Fibroblast of mammary gland (primary cell): ENCODE measurements at regions not wholly inside any gene's neighbourhood (a gene's known extent, or its start where the extent isn't known, plus 50 kb on each side); places are given as distances from the start of the nearest gene placed in this dataset.
A peak's percentile ranks its signal among the peaks of the same experiment; 100 is the strongest.

Experiments used
- DNase-seq: peaks from one replicate; pipeline ENCODE4 v3.0.0-alpha.2; 2010; ENCODE audit warnings: low read depth
- H3K4me3 ChIP-seq: 2 replicates; pipeline ENCODE4 v1.5.1; 2011; ENCODE audit warnings: low read depth, mild to moderate bottlenecking, low read length, moderate library complexity; ENCODE audit not compliant: control insufficient read depth
- CTCF ChIP-seq: conservative IDR thresholded peaks from 2 replicates; pipeline ENCODE4 v1.5.1; 2011; ENCODE audit warnings: low read depth, low read length, inconsistent platforms; ENCODE audit not compliant: control insufficient read depth, insufficient read depth

DNA sequence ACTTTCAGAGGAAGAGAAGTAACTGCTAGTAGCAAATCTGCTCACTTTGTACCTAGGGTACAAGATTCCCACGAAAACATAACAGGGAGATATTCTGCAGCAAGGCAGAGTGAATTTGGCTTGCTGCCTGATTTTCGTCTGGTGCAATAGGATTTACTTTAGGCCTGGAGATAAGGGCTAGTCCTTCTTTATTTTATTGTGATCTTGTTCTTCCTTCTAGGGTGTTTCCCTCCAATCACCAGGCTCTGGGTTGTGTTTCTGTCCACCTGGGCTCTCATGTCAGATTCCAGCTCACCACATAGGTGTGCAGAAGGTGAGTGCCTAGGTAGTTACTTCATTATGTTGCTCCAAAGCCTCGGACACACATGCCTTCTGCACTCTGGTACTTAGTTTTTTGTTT is 211.8 kb upstream of the RGMA start:
- H3K4me3 ChIP-seq = no peak overlapping the region
- no peak for TF ChIP-seq CTCF

GRCh38 chr15:93299675-93300074 is 210.7 kb upstream of the RGMA start:
- DNase-seq = no peak
- TF ChIP-seq CTCF = no peak

More for the DNA sequence above, 211.8 kb upstream of the RGMA start:
- no peak for DNase-seq

DNA sequence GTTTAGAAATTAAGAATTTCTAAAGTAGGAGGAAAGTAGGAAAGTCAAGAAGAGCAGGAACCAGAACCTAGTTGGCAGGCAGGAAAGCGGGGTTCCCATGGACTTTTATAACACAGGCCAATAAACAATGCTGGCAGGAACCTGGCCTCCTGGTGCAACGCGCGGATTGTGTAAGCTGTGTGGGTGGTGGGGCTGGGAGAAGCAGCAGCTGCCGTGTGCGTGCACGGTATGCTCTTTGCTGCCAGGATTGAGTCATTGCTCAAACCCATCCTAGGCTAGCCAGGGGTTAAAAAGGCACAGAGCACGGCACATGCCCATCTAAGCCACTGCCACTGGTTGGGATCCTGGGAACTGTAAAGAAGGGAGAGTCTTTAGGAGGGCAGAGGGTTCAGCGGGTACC is 209.9 kb upstream of the RGMA start:
- peak; percentile 30 for DNase-seq
- no peak overlapping the region for H3K4me3 ChIP-seq
- no peak for TF ChIP-seq CTCF

More at GRCh38 chr15:93299675-93300074, 210.7 kb upstream of the RGMA start:
- H3K4me3 ChIP-seq = no peak overlapping the region

GRCh38 chr15:93296759-93297500 is 207.9 kb upstream of the RGMA start:
- no peak overlapping the region for H3K4me3 ChIP-seq
- TF ChIP-seq CTCF = no peak
- DNase-seq = no peak

- DNase-seq = no peak
- no peak for TF ChIP-seq CTCF
- H3K4me3 ChIP-seq = no peak overlapping the region
Observed at GRCh38 chr15:93294896-93295295, 205.9 kb upstream of the RGMA start.

DNA sequence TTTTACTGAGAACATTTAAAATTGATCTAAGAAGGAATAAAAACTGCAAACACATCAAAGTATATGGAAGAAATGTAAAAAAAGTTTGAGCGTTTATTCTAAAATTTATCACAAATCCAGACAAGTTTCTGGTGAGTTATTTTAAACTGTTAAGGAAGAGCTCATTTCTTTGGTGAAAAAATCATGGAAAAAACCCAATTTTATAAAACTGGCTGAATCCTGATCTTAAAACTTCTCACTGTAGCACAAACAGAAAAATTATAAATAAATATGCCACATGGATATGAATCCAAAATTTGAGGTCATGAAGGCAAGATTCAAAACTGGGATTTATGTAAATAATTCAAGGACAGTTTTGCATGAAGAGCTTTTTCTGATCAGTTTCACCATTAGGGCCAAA is 205.1 kb upstream of the RGMA start:
- no peak for TF ChIP-seq CTCF
- H3K4me3 ChIP-seq = no peak overlapping the region
- DNase-seq = no peak
